Adrenal gland (tissue), 9 donors: ENCODE measurements at regions not wholly inside any gene's neighbourhood (a gene's known extent, or its start where the extent isn't known, plus 50 kb on each side); places are given as distances from the start of the nearest gene placed in this dataset.

Experiments
- DNase-seq, 7 donors: peaks; one replicate each; pipeline ENCODE4 v3.0.0-alpha.2; 2019 to 2020
- H3K27ac ChIP-seq, 5 donors: fragments of 200-600 bp; sonication (generic) in 4 of 5; 1 replicate in 3 of 5; 2 replicates in 2 of 5; pipeline versions ENCODE4 v1.5.1 to v1.8.0; 2016 to 2020; ENCODE audit warnings: mild to moderate bottlenecking in 1 of 5
- H3K27me3 ChIP-seq: fragments of 200-600 bp; 2 replicates; pipeline ENCODE4 v1.8.0; 2021
- H3K36me3 ChIP-seq, 2 donors: fragments of 200-600 bp; replicated peaks in 1 of 2; 1 replicate in 1 of 2; 2 replicates in 1 of 2; pipeline versions ENCODE4 v1.5.1 to v1.8.0; 2018 to 2022
- H3K4me1 ChIP-seq, 2 donors: fragments of 200-600 bp; replicated peaks in 1 of 2; 1 replicate in 1 of 2; 2 replicates in 1 of 2; pipeline versions ENCODE4 v1.5.1 to v1.8.0; 2018 to 2021
- H3K4me3 ChIP-seq, 4 donors: fragments of 200-600 bp; sonication (generic) in 3 of 4; one replicate each; pipeline ENCODE4 v1.5.1; 2016 to 2018
- H3K9me3 ChIP-seq, 3 donors: fragments of 200-600 bp; sonication (generic) in 1 of 3; replicated peaks in 1 of 3; 1 replicate in 2 of 3; 2 replicates in 1 of 3; pipeline versions ENCODE4 v1.5.1 to v1.8.0; 2016 to 2021
- POLR2A ChIP-seq, 2 donors: fragments of 450-650 bp; IDR thresholded peaks; one replicate each; pipeline ENCODE4 v1.6.1; 2017; ENCODE audit warnings: antibody characterized with exemption in 2 of 2, mild to moderate bottlenecking in 2 of 2, moderate library complexity in 1 of 2
- WGBS, 4 donors: extraction: QIAGEN DNeasy Blood & Tissue Kit in 2 of 4; methylation state at CpG; one replicate each; pipeline versions ENCODE4 v1.1.5 to v1.1.7; 2013 to 2017; 5-methylcytosine and 5-hydroxymethylcytosine counted together
- intact Hi-C, 2 donors: fragments of 100-400 bp; cut with DNase I; formaldehyde crosslinking; loops; one replicate each; pipeline versions ENCODE4 v1.14.1 to v1.15.0; 2022 to 2023
- TF ChIP-seq, protein P1 (sequence below), 6 experiments: fragments of 450-650 bp in 4 of 6; fragments of 200-600 bp in 2 of 6; sonication (generic) in 1 of 6; IDR thresholded peaks; 1 replicate in 5 of 6; 2 replicates in 1 of 6; pipeline versions ENCODE4 v1.5.1 to v1.8.0; 2016 to 2021; ENCODE audit warnings: antibody characterized with exemption in 6 of 6, mild to moderate bottlenecking in 2 of 6, moderate library complexity in 1 of 6
- donor health status: healthy with polysubstance abuse.
- donor health status: Bipolar disorder and iron deficiency.
- donor health status: DM: yes; HTN: yes; CAD: no.
- donor health status: DM: no; HTN: no; CAD: no.
- donor health status: DM: no; HTN: no; CAD: no.

DNA sequence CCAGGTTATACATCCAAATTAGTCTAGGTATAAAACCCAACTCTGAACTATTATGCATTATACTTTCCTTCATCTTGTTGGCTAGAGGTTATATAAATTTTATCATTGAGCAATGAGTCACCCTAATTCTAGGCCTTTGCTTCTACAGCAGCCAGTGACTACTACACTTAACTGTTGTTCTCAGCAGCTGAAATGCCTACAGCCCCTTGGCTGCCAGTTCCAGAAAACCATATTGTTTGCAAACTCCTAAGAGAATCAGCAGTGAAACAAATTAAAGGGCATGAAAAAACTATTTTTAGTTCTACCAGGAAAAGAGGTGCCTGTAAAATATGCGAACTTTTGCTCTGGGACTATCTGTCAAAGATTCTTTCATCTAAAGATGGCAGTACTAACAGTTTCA, 292.8 kb downstream of the FRK start:
- no peak for DNase-seq
- Histone ChIP-seq H3K9me3 (no peaks in the 10 kb centered on the region), H3K4me1 (no peaks in the 10 kb centered on the region), H3K27ac (no peak overlapping the region), H3K27me3 (no peaks in the 10 kb centered on the region), H3K4me3 (no peak overlapping the region), H3K36me3 (no peaks in the 10 kb centered on the region)
- WGBS, 4 donors = 74 to 81% (median 76%) methylated on average over 1 of the region's 1 CpG
- TF ChIP-seq POLR2A (IDR thresholded peaks at IDR 0.05) = no peak
- TF ChIP-seq, protein P1, sequence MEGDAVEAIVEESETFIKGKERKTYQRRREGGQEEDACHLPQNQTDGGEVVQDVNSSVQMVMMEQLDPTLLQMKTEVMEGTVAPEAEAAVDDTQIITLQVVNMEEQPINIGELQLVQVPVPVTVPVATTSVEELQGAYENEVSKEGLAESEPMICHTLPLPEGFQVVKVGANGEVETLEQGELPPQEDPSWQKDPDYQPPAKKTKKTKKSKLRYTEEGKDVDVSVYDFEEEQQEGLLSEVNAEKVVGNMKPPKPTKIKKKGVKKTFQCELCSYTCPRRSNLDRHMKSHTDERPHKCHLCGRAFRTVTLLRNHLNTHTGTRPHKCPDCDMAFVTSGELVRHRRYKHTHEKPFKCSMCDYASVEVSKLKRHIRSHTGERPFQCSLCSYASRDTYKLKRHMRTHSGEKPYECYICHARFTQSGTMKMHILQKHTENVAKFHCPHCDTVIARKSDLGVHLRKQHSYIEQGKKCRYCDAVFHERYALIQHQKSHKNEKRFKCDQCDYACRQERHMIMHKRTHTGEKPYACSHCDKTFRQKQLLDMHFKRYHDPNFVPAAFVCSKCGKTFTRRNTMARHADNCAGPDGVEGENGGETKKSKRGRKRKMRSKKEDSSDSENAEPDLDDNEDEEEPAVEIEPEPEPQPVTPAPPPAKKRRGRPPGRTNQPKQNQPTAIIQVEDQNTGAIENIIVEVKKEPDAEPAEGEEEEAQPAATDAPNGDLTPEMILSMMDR (IDR thresholded peaks at IDR 0.05) = no peak
- intact Hi-C loops = no loop called here

DNA sequence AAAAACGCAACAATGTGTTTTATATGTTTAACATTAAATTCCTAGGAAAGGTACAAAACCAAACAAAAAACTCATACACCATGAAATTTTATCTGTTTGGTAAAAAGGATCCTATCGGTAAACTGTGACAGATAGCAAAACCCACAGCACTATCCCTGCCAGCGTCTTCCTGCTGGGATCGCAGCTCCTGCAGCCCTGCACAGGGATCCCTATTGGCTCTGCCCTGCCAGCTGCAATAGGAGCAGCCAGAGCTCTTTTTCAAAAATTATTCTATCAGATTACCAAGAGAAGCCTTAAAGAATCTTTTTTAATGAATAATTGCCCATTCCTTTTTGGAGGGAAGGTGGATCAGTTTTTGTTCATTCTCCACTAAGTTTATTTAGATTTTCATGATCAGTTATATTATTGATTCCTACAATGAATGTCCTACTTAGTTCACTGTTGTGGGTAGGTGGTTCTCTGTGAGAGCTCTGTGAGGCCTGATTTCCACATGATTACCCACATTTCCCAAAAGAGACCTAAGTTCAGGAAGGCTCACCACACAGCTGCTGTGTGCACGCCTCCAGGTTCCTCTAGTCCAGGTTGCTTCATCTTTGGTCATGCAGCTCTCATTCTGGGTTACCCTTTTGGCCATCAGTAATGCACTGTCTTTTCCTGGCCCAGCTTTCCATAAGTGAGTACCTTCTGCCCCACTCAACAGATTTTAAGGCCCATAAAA, 293.8 kb downstream of the FRK start:
- no peak for TF ChIP-seq POLR2A (IDR thresholded peaks at IDR 0.05)
- TF ChIP-seq, protein P1 (IDR thresholded peaks at IDR 0.05) = no peak
- H3K4me1 ChIP-seq = no peaks in the 10 kb centered on the region
- H3K4me3 ChIP-seq = no peak overlapping the region
- no peaks in the 10 kb centered on the region for H3K27me3 ChIP-seq
- DNase-seq = no peak
- no peaks in the 10 kb centered on the region for H3K9me3 ChIP-seq
- no peaks in the 10 kb centered on the region for H3K36me3 ChIP-seq
- no peak overlapping the region for H3K27ac ChIP-seq
- intact Hi-C loops = no loop called here
- 90 to 93% (median 92%) methylated on average over 5 of the region's 5 CpGs for WGBS, 4 donors

DNA sequence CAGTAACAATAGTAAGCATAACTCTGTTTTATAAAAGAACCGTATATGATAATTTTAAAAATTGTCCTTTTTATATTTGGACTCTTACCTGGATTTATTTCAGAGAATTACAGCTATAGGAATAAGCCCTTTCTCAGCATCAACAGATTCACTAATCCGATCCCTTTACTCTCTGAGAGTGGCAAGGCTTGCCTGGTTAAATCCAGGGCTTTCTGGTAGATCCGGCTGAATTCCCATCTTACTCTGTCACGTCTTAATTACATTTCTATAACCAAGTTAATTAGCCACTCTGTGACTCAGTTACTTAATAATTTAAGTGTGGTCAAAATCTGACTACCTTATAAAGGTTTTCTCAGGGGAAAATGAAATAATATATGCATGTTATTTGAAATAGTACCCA, 294.7 kb downstream of the FRK start:
- no peaks in the 10 kb centered on the region for H3K27me3 ChIP-seq
- no peak overlapping the region for H3K27ac ChIP-seq
- H3K4me1 ChIP-seq = no peaks in the 10 kb centered on the region
- no peak for DNase-seq
- no peaks in the 10 kb centered on the region for H3K9me3 ChIP-seq
- 79 to 84% (median 82%) methylated on average over 4 of the region's 4 CpGs for WGBS, 4 donors
- intact Hi-C loops = no loop called here
- no peak overlapping the region for H3K4me3 ChIP-seq
- H3K36me3 ChIP-seq = no peaks in the 10 kb centered on the region
- TF ChIP-seq POLR2A (IDR thresholded peaks at IDR 0.05) = no peak
- TF ChIP-seq, protein P1 (IDR thresholded peaks at IDR 0.05) = no peak

DNA sequence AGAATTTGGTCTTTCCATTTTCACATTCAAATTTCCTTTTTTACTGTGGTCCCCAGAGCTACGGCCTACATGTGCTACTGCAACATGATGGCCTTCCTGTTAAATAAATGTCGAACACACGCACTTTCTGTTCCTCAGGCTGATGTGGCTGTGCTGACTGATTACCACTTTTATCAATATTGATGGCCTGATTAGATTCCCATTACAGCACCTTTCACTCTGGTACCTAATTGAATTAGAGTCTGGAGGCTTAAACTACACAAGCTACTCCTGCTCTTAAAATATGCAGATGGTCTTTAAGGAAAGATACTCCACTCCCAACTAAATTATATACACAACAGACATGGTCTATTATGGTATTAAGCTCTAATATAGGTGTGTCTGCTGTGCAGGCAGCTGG, 301.6 kb downstream of the FRK start:
- TF ChIP-seq POLR2A (IDR thresholded peaks at IDR 0.05) = no peak
- TF ChIP-seq, protein P1 (IDR thresholded peaks at IDR 0.05) = no peak
- Histone ChIP-seq H3K4me3 (no peak overlapping the region), H3K27ac (no peak overlapping the region), H3K9me3 (no peaks in the 10 kb centered on the region), H3K36me3 (no peaks in the 10 kb centered on the region), H3K27me3 (no peaks in the 10 kb centered on the region), H3K4me1 (no peaks in the 10 kb centered on the region)
- DNase-seq = no peak
- intact Hi-C loops = no loop called here
- WGBS, 4 donors = 85 to 90% (median 88%) methylated on average over 3 of the region's 3 CpGs
